RPMI7951 (cell line): ENCODE measurements at regions not wholly inside any gene's neighbourhood (a gene's known extent, or its start where the extent isn't known, plus 50 kb on each side); places are given as distances from the start of the nearest gene placed in this dataset.

Source experiments
- DNase-seq: peaks from one replicate; pipeline ENCODE4 v3.0.0-alpha.2; 2012; ENCODE audit warnings: low read depth

GRCh38 chr5:13567819-13568218, 376.7 kb downstream of the DNAH5 start:
- peak; percentile 97 for DNase-seq

DNA sequence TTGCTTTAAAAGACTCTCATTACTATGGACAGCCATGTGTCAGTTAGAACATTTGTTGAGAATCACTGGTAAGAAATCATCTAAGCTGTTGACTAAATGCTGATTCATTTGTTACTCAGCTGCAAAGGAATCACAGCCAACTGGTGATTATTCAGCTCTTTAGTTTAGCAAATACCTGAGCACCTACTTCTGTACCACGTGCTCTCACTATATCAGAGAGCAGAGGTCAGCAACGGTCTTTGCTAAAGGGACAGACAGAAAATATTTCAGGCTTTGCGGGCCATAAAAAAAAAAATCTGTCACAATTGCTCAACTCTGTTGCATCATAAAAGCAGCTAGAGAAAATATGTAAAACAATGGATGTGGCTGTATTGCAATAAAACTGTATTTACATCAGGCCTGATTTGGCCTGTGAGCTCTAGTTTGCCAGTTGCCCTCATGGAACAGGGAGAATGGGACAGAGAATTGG, 377.6 kb downstream of the DNAH5 start:
- DNase-seq = peak; percentile 84

DNA sequence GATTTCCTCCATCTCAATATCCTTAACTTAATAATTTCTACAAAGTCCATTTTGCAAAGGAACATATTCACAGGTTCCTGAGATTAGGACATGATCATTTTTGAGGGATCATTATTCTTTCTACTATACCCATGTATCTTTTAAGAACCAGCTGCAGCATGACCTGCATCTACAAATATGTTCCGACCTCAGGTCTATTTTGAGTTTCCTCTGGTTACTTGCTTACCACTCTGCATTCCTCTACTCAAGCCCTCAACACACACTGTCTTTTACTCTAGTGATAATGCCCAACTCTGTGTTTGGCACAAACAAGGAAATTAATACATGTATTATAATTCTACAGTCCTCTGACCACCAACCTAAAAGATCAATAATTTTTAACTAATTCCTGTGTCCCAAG, 386.1 kb downstream of the DNAH5 start:
- peak; percentile 38 for DNase-seq

DNA sequence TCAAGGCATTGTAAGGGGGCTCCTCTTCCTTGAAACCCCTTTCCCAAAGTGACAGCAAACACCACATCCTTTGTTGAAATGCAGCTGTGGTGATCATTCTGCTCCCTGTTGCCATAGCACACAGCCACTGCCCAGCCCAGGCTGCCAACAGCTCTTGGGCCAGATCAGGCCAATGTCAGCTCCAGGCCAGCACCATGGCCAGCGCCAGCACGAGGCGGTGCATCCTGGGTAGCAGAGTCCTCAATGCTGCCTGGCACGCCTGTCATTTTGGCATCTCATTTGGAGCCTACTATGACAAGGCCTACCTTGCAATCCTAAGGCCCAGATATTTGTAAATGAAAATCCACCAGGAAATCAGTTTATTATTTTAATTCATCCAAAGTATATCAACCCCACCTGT, 390.6 kb downstream of the DNAH5 start:
- peak; percentile 42 for DNase-seq

GRCh38 chr5:13552361-13552760, 392.1 kb downstream of the DNAH5 start:
- DNase-seq = no peak

DNA sequence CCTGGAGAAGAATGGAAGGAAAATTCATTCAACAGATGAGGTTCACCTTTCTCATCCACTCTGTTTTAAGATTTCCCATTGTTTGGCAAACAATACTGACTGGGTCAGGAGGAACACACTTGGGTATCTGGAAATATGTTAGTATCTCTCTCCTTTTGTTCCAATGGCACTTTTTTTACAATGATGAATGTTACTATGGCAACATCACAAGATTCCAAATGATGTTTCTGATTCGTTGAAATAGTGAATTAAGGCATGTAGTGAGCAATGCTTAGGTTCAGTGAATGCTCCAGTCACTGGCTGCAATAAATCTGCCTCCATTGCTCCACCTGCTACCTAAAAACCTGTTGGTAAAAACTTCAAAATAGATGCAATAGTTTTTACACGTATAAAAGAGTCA, 392.8 kb downstream of the DNAH5 start:
- DNase-seq = no peak

DNA sequence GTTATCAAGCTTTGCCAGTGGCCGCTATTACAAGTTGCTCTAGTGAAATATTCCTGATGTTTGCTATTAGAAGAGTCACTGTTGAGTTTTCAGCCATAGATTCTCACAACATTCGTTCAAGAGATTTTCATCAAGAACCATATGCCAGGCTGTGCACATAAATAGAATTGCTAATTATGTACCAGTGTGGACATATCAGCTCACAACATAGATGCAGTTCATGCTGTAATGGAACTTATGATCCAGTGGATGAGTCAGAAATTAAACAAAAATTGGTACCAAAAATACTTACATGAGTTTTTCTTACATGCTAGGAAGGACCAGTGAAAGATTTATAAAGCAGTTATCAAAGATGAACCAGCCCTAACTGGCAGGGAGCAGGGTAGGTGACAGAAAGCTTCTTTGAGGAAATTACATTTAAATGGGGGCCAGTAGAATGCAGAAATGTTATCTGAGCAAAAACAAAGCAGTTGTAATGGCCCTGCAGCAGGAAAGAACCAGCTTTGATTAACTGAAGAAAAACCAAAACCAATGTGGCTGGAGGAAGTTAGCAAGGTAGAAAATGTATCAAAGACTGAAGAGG, 404.2 kb downstream of the DNAH5 start:
- DNase-seq = no peak

- peak; percentile 11 for DNase-seq
These were observed 407.6 kb downstream of the DNAH5 start for GRCh38 chr5:13536933-13537332.

DNA sequence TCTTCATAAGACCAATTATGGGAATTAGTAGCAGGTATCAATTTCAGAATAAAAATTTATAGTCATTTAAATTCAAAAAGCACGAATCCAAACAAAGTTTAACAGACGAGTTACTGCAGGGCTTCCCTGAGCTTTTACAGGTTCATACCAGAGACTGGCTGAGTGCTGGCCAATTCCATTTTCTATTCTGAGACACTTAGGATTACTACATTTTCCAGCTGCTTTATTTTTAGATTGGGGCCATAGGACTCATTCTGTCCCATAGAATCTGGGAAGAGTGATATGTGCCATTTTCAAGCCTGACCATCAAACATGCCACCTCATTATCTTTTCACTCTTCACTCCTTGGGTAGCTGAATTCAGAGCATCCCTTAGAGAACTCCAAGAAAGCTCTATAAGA, 410.7 kb downstream of the DNAH5 start:
- no peak for DNase-seq

GRCh38 chr5:13529300-13529699, 415.2 kb downstream of the DNAH5 start:
- no peak for DNase-seq

DNA sequence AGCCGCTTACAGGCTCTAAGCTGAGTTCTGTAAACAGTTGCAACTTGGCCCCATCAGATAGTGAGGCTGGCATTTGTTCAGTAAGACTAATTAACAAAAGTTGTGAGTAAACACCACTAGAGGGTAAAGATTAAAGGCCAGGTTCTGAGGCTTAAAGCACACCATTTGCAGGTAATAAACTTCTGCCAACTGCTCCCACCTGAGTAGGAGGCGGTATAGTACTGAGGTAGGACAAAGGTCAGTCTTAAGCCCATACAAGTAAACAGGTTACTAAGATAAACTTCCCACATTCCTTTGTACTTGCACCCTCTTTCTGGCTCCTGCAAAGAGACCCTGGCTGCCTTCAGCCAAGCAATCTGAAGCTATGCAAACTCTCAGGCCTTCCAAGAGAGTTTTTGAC, 419.6 kb downstream of the DNAH5 start:
- no peak for DNase-seq

- no peak for DNase-seq
These were observed 425.4 kb downstream of the DNAH5 start for GRCh38 chr5:13519131-13519530.

DNA sequence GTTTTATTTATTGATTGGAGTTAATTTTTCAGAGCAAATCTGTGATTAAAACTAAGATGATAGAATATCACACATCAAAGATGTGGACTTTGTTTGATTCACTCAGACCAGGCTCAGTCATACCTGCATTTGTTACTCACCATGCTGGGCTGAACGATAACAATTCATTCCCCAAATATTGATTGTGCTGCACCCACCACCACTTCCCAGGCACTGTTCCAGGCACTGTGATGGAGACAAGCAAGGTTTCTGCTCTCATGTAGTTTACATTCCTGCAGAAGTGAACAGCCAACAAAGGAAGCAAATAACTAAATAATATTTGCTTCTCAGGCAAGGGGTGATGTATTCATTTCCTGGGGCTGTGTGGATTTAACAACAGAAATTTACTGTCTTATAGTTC, 428.3 kb downstream of the DNAH5 start:
- no peak for DNase-seq

- DNase-seq = no peak
These were observed 433.0 kb downstream of the DNAH5 start for GRCh38 chr5:13511442-13511841.

- DNase-seq = peak; percentile 85
These were observed 433.9 kb downstream of the DNAH5 start for GRCh38 chr5:13510616-13511015.

GRCh38 chr5:13508559-13508958, 435.9 kb downstream of the DNAH5 start:
- no peak for DNase-seq

DNA sequence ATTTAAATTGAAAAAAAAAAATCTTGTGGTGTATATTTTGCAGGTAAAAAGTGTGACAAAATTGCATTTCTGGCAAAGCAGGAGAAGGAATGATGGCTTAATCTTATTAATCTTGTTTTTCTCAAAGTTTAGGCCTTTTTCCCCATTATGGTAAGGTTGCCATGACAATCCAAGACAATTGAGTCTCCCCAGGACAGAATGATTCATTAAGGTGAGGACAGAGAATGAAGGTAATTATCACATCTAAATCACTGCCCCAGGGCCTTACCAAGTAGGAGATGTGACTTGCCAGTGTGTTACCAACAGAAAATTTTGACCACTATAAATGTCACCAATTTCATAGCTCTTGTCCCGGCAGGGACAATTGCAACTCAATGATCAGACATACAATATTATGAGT, 439.2 kb downstream of the DNAH5 start:
- no peak for DNase-seq

- DNase-seq = peak; percentile 43
These were observed 441.5 kb downstream of the DNAH5 start for GRCh38 chr5:13503017-13503416.

DNA sequence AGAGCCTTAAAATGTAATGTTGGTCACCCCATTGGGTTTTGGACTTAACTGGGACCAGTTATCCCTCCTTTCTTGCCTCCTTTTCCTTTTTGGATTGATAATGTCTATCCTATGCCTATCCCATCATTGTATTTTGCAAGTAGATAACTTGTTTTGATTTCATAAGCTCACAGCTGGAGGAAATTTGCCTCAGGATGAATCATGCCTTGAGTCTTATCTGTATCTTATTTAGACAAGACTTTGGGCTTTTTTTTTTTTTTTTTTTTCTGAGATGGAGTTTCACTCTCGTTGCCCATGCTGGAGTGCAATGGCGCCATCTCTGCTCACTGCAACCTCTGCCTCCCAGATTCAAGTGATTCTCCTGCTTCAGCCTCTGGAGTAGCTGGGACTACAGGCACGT, 443.3 kb downstream of the DNAH5 start:
- DNase-seq = peak; percentile 72

DNA sequence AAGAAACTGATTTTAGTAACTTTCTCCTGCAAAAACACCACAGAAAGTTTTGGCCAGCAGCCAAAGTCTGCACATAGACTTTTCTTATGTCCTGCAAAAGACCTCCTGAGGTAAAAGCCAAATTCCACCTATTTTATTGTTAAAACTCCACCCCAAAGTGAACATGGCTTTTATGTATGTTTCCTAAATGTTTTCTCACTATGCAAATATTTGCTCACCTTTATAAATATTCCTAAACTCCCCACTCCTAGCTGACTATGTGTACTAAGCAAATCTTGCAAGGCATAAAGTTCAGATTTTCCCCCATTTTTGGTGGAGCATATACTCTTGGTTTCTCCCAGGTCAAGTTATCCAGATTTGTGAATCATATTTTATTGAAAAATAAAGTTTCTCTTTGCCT, 446.2 kb downstream of the DNAH5 start:
- no peak for DNase-seq

DNA sequence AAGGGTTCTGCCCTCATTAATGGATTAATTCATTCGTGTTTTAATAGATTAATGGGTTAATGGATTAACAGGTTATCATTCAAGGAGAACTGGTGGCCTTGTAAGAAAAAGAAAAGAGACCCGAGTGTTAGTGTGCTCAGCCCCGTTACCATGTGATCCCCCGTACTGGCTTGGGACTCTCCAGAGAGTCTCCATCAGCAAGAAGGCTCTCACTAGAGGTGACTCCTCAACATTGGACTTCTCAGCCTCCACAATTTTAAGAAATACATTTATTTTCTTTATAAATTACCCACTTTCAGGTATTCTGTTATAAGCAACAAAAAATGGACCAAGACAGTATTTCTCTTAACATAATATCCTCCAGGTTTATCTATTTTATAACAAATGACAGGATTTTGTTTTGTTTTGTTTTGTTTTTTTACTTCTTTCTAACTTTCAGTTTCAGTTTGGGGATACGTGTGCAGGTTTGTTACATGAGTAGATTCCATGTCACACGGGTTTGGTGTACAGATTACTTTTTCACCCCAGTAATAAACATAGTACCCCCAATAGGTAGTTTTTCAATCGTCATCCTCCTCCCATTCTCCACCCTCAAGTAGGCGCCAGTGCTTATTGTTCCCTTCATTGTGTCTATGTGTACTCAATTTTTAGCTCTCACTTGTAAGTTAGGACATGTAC, 456.1 kb downstream of the DNAH5 start:
- no peak for DNase-seq

GRCh38 chr5:13480834-13481233, 463.7 kb downstream of the DNAH5 start:
- DNase-seq = no peak

GRCh38 chr5:13478831-13479465, 465.5 kb downstream of the DNAH5 start:
- DNase-seq = peak; percentile 67
